Ascending aorta (tissue), 2 donors: ENCODE measurements at regions not wholly inside any gene's neighbourhood (a gene's known extent, or its start where the extent isn't known, plus 50 kb on each side); places are given as distances from the start of the nearest gene placed in this dataset.

Experiments used
- DNase-seq, 2 donors: peaks; one replicate each; pipeline ENCODE4 v3.0.0-alpha.2; 2019; ENCODE audit warnings: low spot score in 2 of 2
- H3K27ac ChIP-seq, 2 donors: fragments of 200-600 bp; sonication (generic); one replicate each; pipeline ENCODE4 v1.5.1; 2016 to 2017; ENCODE audit warnings: mild to moderate bottlenecking in 1 of 2
- H3K27me3 ChIP-seq: fragments of 200-600 bp; sonication (generic); one replicate; pipeline ENCODE4 v1.5.1; 2017
- H3K36me3 ChIP-seq, 2 donors: fragments of 200-600 bp; sonication (generic); one replicate each; pipeline ENCODE4 v1.5.1; 2016
- H3K4me1 ChIP-seq, 2 donors: fragments of 200-600 bp; sonication (generic); one replicate each; pipeline ENCODE4 v1.5.1; 2016 to 2017; ENCODE audit warnings: mild to moderate bottlenecking in 1 of 2
- H3K4me3 ChIP-seq, 2 donors: fragments of 200-600 bp; sonication (generic); one replicate each; pipeline ENCODE4 v1.5.1; 2016 to 2017; ENCODE audit warnings: mild to moderate bottlenecking in 1 of 2
- H3K9me3 ChIP-seq, 2 donors: fragments of 200-600 bp; sonication (generic); one replicate each; pipeline ENCODE4 v1.5.1; 2016
- intact Hi-C: fragments of 100-400 bp; cut with DNase I; formaldehyde crosslinking; loops from one replicate; pipeline ENCODE4 v1.15.1; 2023
- TF ChIP-seq, protein P1 (sequence below), 3 experiments: fragments of 200-600 bp in 2 of 3; fragments of 450-650 bp in 1 of 3; sonication (generic) in 2 of 3; IDR thresholded peaks; one replicate each; pipeline ENCODE4 v1.5.1; 2016 to 2019; ENCODE audit warnings: antibody characterized with exemption in 3 of 3, mild to moderate bottlenecking in 1 of 3, moderate library complexity in 1 of 3

DNA sequence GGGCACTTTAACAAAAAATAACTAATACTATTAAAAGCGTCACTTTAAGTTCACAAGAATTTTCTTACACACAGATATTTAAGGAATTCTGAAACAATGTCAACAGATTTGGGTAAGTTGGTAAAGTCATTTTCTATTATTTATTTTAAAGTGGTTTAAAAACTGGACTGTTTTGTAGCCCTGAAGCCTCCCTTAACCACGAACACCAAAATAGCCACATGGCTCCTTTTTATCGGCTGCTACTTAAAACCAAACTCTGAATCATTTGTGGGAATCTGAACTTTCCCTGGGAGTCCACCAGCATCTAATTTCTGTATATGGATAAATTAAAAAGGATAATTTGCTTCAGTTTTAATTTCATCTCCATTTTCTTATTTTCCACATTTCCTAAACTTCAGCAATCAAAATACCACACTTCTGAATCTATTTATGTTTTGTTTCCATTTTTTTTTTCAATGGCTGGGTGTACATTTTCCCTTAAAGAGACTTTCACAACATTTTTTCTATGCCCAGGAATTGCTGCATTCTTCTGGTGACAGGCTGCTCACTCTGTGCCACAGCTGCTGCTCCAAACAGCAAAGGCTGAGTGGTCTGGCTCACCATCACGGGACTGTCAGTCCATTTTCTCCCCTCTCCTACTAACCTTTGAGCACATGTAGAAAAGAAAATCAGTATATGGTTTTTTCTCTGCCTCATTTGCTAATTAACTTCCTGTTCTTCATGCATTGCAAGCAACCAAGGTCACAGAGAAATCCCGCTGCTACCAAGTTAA, 255.5 kb upstream of the KCNJ16 start:
- intact Hi-C loops = no loop called here
- DNase-seq = no peak
- H3K4me3 ChIP-seq = no peak overlapping the region
- no peaks in the 10 kb centered on the region for H3K27me3 ChIP-seq
- no peak overlapping the region for H3K27ac ChIP-seq
- H3K4me1 ChIP-seq = peaks cover 0 to 7% of the 10 kb centered on the region in 2 donors
- H3K36me3 ChIP-seq = no peaks in the 10 kb centered on the region
- TF ChIP-seq, protein P1, sequence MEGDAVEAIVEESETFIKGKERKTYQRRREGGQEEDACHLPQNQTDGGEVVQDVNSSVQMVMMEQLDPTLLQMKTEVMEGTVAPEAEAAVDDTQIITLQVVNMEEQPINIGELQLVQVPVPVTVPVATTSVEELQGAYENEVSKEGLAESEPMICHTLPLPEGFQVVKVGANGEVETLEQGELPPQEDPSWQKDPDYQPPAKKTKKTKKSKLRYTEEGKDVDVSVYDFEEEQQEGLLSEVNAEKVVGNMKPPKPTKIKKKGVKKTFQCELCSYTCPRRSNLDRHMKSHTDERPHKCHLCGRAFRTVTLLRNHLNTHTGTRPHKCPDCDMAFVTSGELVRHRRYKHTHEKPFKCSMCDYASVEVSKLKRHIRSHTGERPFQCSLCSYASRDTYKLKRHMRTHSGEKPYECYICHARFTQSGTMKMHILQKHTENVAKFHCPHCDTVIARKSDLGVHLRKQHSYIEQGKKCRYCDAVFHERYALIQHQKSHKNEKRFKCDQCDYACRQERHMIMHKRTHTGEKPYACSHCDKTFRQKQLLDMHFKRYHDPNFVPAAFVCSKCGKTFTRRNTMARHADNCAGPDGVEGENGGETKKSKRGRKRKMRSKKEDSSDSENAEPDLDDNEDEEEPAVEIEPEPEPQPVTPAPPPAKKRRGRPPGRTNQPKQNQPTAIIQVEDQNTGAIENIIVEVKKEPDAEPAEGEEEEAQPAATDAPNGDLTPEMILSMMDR (IDR thresholded peaks at IDR 0.05) = no peak
- H3K9me3 ChIP-seq = no peaks in the 10 kb centered on the region

DNA sequence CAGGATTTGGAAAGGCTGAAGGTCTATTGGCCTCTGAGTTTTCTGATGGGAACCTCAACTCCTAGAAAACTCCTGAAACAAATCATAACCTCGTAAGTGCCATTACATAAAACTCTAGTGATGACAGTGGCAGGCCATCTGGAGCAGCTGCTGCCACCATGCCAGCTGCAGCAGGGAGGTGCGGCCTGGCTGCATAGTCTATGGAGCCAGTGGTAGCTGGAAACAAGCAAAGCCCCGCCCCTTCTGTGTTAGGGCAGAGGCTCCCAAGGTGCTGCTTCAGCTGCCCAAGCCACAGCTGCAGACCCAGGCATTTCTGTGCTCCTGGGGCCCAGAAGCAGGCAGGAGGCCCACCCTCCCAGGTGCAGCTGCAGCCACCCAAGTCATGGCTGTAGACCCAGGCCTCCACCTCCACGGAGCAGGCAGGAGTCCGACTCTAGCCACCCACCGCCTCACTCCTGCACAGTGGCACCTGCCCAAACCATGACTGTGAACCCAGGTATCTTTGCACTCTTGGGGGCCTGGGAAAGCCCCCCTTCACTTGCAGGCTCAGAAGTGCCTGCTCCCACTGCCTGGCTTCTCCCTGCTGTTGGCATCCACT, 254.1 kb upstream of the KCNJ16 start:
- Histone ChIP-seq H3K27me3 (no peaks in the 10 kb centered on the region), H3K4me1 (peaks cover 0 to 7% of the 10 kb centered on the region in 2 donors), H3K27ac (no peak overlapping the region), H3K36me3 (no peaks in the 10 kb centered on the region), H3K9me3 (no peaks in the 10 kb centered on the region), H3K4me3 (no peak overlapping the region)
- no peak for DNase-seq
- TF ChIP-seq, protein P1 (IDR thresholded peaks at IDR 0.05) = no peak
- intact Hi-C loops = no loop called here

DNA sequence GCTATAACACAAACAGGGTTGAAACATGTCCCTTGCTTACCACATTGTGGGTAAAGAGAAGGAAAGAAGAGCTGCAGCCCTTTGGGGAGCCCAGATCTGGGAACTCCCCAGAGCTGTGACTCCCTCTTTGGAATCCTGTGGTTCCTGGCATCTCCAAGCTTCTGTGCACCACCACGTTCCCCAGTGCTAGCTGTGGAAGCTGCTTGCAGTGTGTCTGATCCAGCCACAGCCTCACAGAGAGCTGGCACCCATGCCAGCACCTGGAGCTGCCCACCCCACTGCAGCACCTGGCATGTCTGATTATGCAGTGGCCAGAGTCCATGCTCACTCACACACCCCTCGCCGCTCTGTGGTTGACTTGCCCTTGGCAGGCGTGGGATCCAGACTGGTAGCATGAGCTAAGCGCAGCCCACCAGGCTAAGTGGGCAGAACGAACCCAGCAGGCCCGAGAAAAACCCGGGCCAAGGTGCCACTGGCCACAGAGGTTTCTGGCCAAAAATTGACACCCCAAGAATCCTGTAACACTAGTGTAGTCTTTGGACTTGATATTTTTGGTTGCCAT, 252.6 kb upstream of the KCNJ16 start:
- no peak overlapping the region for H3K27ac ChIP-seq
- TF ChIP-seq, protein P1 (IDR thresholded peaks at IDR 0.05) = no peak
- H3K4me1 ChIP-seq = peaks cover 0 to 7% of the 10 kb centered on the region in 2 donors
- no peak overlapping the region for H3K4me3 ChIP-seq
- intact Hi-C loops = no loop called here
- H3K27me3 ChIP-seq = no peaks in the 10 kb centered on the region
- no peaks in the 10 kb centered on the region for H3K9me3 ChIP-seq
- no peaks in the 10 kb centered on the region for H3K36me3 ChIP-seq
- no peak for DNase-seq

DNA sequence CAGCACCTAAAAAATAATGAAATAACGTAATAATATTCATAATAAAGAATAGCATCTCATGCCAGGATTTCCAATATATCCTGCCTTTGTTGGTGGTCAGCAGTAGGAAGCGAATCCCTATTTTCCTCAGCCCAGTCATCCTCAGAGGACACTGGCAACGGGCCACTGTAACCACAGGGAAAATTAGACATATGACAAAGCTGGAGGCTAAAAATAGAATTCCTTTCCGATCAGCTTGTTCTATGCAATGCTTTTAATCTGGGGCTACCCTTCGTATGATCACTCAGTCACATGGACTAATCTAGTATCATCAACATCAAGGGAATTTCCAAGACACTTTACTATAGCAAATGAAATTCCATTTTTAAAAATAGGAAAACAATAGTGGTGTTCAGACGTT, 246.9 kb upstream of the KCNJ16 start:
- H3K9me3 ChIP-seq = no peaks in the 10 kb centered on the region
- no peak overlapping the region for H3K27ac ChIP-seq
- DNase-seq = no peak
- H3K36me3 ChIP-seq = no peaks in the 10 kb centered on the region
- TF ChIP-seq, protein P1 (IDR thresholded peaks at IDR 0.05) = no peak
- no peak overlapping the region for H3K4me3 ChIP-seq
- no peaks in the 10 kb centered on the region for H3K27me3 ChIP-seq
- intact Hi-C loops = no loop called here
- no peaks in the 10 kb centered on the region for H3K4me1 ChIP-seq

DNA sequence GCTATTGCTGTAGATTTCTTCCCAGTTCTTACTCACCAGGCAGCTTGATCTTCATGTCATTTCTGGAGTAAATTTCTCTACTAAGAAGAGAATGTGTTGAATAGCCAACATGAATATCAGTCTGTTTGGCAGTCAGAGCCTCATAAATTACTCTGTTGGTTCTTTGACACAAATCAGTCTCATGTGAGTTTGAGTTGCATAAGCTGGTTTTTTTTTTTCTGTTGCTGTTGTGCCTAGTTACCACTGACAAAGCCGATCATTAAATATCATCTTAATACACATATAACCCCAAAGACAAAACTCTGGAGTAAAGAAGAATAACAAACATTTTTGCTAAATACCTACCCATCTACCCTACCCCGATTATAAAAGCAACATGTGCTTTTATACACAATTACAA, 240.5 kb upstream of the KCNJ16 start:
- intact Hi-C loops = no loop called here
- TF ChIP-seq, protein P1 (IDR thresholded peaks at IDR 0.05) = no peak
- peaks cover 0 to 12% of the 10 kb centered on the region in 2 donors for H3K9me3 ChIP-seq
- no peaks in the 10 kb centered on the region for H3K4me1 ChIP-seq
- DNase-seq = no peak
- H3K27ac ChIP-seq = no peak overlapping the region
- no peaks in the 10 kb centered on the region for H3K27me3 ChIP-seq
- no peak overlapping the region for H3K4me3 ChIP-seq
- no peaks in the 10 kb centered on the region for H3K36me3 ChIP-seq
